ENCODE measurements at regions not wholly inside any gene's neighbourhood (a gene's known extent, or its start where the extent isn't known, plus 50 kb on each side); places are given as distances from the start of the nearest gene placed in this dataset.

- TF ChIP-seq EZH2 (IDR thresholded peaks at IDR 0.05) (no peak), POLR2AphosphoS5 (IDR thresholded peaks at IDR 0.05; ENCODE audit: borderline replicate concordance, low read depth, low read length) (no peak)
Measured at GRCh38 chr13:74061926-74062595, 72.1 kb downstream of the KLF12 start.

All from SK-N-MC (cell line).